GM23338 (cell line): ENCODE measurements at regions not wholly inside any gene's neighbourhood (a gene's known extent, or its start where the extent isn't known, plus 50 kb on each side); places are given as distances from the start of the nearest gene placed in this dataset.

Source experiments
- ATAC-seq: fragments of 200-7000 bp; cut with Tn5 transposase; 3 replicates; pipeline ENCODE4 v1.9.1; 2020
- DNase-seq: peaks from one replicate; pipeline ENCODE4 v3.0.0-alpha.2; 2015; ENCODE audit warnings: low spot score
- H2AFZ ChIP-seq: fragments of 200-600 bp; sonication (generic); 2 replicates; pipeline ENCODE4 v1.8.0; 2016; ENCODE audit warnings: antibody characterized with exemption, mild to moderate bottlenecking, moderate library complexity
- H3F3A ChIP-seq: fragments of 200-600 bp; sonication (generic); replicated peaks from 2 replicates; pipeline ENCODE4 v1.8.0; 2017; ENCODE audit warnings: antibody characterized with exemption, mixed run types, low read depth
- H3K27ac ChIP-seq: fragments of 200-600 bp; sonication (generic); 2 replicates; pipeline ENCODE4 v1.6.1; 2016; ENCODE audit warnings: low read depth
- H3K27me3 ChIP-seq: fragments of 200-600 bp; sonication (generic); 2 replicates; pipeline ENCODE4 v1.8.0; 2016; ENCODE audit warnings: mild to moderate bottlenecking, mixed run types, moderate library complexity; ENCODE audit not compliant: insufficient read depth
- H3K36me3 ChIP-seq: fragments of 200-600 bp; sonication (generic); 2 replicates; pipeline ENCODE4 v1.8.0; 2016; ENCODE audit warnings: mild to moderate bottlenecking; ENCODE audit not compliant: insufficient read depth
- H3K4me1 ChIP-seq: fragments of 200-600 bp; sonication (generic); 2 replicates; pipeline ENCODE4 v1.8.0; 2016; ENCODE audit warnings: mild to moderate bottlenecking, moderate library complexity; ENCODE audit not compliant: insufficient read depth
- H3K4me2 ChIP-seq: fragments of 200-600 bp; sonication (generic); 2 replicates; pipeline ENCODE4 v1.7.1; 2017; ENCODE audit warnings: mixed run types
- H3K4me3 ChIP-seq: fragments of 200-600 bp; sonication (generic); 2 replicates; pipeline ENCODE4 v1.6.1; 2016; ENCODE audit warnings: mixed run types
- H3K79me2 ChIP-seq: fragments of 200-600 bp; sonication (generic); replicated peaks from 2 replicates; pipeline ENCODE4 v1.8.0; 2017; ENCODE audit warnings: mild to moderate bottlenecking; ENCODE audit not compliant: insufficient read depth
- H3K9me2 ChIP-seq: fragments of 200-600 bp; sonication (generic); 2 replicates; pipeline ENCODE4 v1.8.0; 2017; ENCODE audit not compliant: insufficient read depth
- H4K20me1 ChIP-seq: fragments of 200-600 bp; sonication (generic); replicated peaks from 2 replicates; pipeline ENCODE4 v1.8.0; 2017; ENCODE audit warnings: mild to moderate bottlenecking; ENCODE audit not compliant: insufficient read depth
- H3K27ac Mint-ChIP-seq: 2 replicates; pipeline ENCODE4 v1.8.0; 2020; ENCODE audit warnings: inconsistent platforms, mild to moderate bottlenecking, moderate library complexity, mixed read lengths
- H3K27me3 Mint-ChIP-seq: 3 replicates; pipeline ENCODE4 v1.8.0; 2022; ENCODE audit warnings: low read depth, mild to moderate bottlenecking, moderate library complexity, mixed read lengths, inconsistent platforms; ENCODE audit not compliant: insufficient read depth, poor library complexity
- H3K36me3 Mint-ChIP-seq: 3 replicates; pipeline ENCODE4 v1.8.0; 2021; ENCODE audit warnings: low read depth, mild to moderate bottlenecking, inconsistent platforms, moderate library complexity, mixed read lengths
- H3K4me1 Mint-ChIP-seq: 3 replicates; pipeline ENCODE4 v1.8.0; 2020; ENCODE audit warnings: mild to moderate bottlenecking, inconsistent platforms, mixed read lengths
- H3K4me3 Mint-ChIP-seq: 3 replicates; pipeline ENCODE4 v1.8.0; 2021; ENCODE audit warnings: moderate library complexity, mild to moderate bottlenecking, inconsistent platforms, mixed read lengths
- H3K9me3 Mint-ChIP-seq: 3 replicates; pipeline ENCODE4 v1.8.0; 2020; ENCODE audit warnings: moderate library complexity, mild to moderate bottlenecking, inconsistent platforms, mixed read lengths
- CREB1 ChIP-seq: fragments of 250-450 bp; sonication (Bioruptor Pico); IDR thresholded peaks from 2 replicates; pipeline ENCODE4 v1.5.0; 2020; ENCODE audit warnings: low read depth, mild to moderate bottlenecking, moderate library complexity
- EZH2 ChIP-seq: fragments of 200-600 bp; sonication (generic); IDR thresholded peaks from one replicate; pipeline ENCODE4 v1.8.0; 2017; ENCODE audit warnings: antibody characterized with exemption, mild to moderate bottlenecking, low read depth; ENCODE audit not compliant: unreplicated experiment
- EZH2phosphoT487 ChIP-seq: fragments of 200-600 bp; sonication (generic); IDR thresholded peaks from one replicate; pipeline ENCODE4 v1.8.1; 2018; ENCODE audit warnings: antibody characterized with exemption; ENCODE audit not compliant: unreplicated experiment
- JUNB ChIP-seq: IDR thresholded peaks from one replicate; pipeline ENCODE4 v1.6.1; 2016; ENCODE audit warnings: antibody characterized with exemption; ENCODE audit not compliant: unreplicated experiment
- NANOG ChIP-seq: IDR thresholded peaks from 2 replicates; pipeline ENCODE4 v1.6.1; 2016; ENCODE audit warnings: antibody characterized with exemption, borderline replicate concordance
- POLR2AphosphoS5 ChIP-seq: IDR thresholded peaks from 2 replicates; pipeline ENCODE4 v1.6.1; 2016; ENCODE audit warnings: antibody characterized with exemption, low read depth
- REST ChIP-seq: IDR thresholded peaks from one replicate; pipeline ENCODE4 v1.6.1; 2018; ENCODE audit warnings: antibody characterized with exemption; ENCODE audit not compliant: unreplicated experiment
- STAT1 ChIP-seq: IDR thresholded peaks from one replicate; pipeline ENCODE4 v1.6.1; 2016; ENCODE audit warnings: antibody characterized with exemption; ENCODE audit not compliant: unreplicated experiment
- ZNF114 ChIP-seq: fragments of 250-450 bp; sonication (Bioruptor Pico); IDR thresholded peaks from 2 replicates; pipeline ENCODE4 v1.5.0; 2020; ENCODE audit warnings: mild to moderate bottlenecking, moderate library complexity
- ZNF331 ChIP-seq: fragments of 250-450 bp; sonication (Bioruptor Pico); IDR thresholded peaks from 2 replicates; pipeline ENCODE4 v1.5.0; 2020; ENCODE audit warnings: low read depth, mild to moderate bottlenecking, moderate library complexity
- ZNF462 ChIP-seq: fragments of 250-450 bp; sonication (Bioruptor Pico); IDR thresholded peaks from 2 replicates; pipeline ENCODE4 v1.5.0; 2020; ENCODE audit warnings: mild to moderate bottlenecking, moderate library complexity
- TF ChIP-seq, protein P1 (sequence below): IDR thresholded peaks from 2 replicates; pipeline ENCODE4 v1.6.1; 2016; ENCODE audit warnings: antibody characterized with exemption
- TF ChIP-seq, protein P2 (sequence below), 2 experiments: fragments of 200-600 bp in 1 of 2; sonication (generic) in 1 of 2; conservative IDR thresholded peaks; 2 replicates each; pipeline versions ENCODE4 v1.5.1 to v1.6.1; 2016 to 2017; ENCODE audit warnings: antibody characterized with exemption in 2 of 2, low read depth in 2 of 2, mild to moderate bottlenecking in 2 of 2, moderate library complexity in 1 of 2

DNA sequence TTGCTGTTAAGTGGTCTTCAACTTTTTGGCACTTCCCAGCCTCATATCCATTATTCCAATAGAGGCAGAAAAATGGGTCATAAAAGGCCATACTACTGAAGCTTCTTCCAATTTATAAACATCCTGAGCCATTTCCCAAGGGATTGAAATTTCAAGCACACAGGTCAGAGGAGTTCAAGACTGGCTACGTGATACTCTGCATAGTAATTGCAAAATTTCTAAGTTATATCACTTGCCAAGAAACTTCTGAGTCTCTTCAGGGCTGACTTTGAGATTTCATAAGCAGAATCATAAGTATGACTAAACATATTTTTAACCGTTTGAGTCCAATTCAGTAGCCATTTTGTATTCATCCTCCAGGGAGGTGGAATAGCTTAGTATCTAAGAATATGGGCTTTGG lies 75.6 kb upstream of the RXFP1 start:
- TF ChIP-seq JUNB, result no peak
- TF ChIP-seq ZNF114, result no peak
- no peak for TF ChIP-seq CREB1 (CRISPR knock-in tag)
- no peak for TF ChIP-seq ZNF331 (CRISPR knock-in tag)
- no peak for TF ChIP-seq REST
- TF ChIP-seq STAT1, result no peak
- TF ChIP-seq, protein P1, sequence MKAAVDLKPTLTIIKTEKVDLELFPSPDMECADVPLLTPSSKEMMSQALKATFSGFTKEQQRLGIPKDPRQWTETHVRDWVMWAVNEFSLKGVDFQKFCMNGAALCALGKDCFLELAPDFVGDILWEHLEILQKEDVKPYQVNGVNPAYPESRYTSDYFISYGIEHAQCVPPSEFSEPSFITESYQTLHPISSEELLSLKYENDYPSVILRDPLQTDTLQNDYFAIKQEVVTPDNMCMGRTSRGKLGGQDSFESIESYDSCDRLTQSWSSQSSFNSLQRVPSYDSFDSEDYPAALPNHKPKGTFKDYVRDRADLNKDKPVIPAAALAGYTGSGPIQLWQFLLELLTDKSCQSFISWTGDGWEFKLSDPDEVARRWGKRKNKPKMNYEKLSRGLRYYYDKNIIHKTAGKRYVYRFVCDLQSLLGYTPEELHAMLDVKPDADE, result no peak
- no peak for TF ChIP-seq EZH2phosphoT487
- TF ChIP-seq, protein P2, sequence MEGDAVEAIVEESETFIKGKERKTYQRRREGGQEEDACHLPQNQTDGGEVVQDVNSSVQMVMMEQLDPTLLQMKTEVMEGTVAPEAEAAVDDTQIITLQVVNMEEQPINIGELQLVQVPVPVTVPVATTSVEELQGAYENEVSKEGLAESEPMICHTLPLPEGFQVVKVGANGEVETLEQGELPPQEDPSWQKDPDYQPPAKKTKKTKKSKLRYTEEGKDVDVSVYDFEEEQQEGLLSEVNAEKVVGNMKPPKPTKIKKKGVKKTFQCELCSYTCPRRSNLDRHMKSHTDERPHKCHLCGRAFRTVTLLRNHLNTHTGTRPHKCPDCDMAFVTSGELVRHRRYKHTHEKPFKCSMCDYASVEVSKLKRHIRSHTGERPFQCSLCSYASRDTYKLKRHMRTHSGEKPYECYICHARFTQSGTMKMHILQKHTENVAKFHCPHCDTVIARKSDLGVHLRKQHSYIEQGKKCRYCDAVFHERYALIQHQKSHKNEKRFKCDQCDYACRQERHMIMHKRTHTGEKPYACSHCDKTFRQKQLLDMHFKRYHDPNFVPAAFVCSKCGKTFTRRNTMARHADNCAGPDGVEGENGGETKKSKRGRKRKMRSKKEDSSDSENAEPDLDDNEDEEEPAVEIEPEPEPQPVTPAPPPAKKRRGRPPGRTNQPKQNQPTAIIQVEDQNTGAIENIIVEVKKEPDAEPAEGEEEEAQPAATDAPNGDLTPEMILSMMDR (conservative IDR thresholded peaks at IDR 0.05; ENCODE audit: low read depth in 2 of 2), result no peak
- no peak for TF ChIP-seq POLR2AphosphoS5
- no peak for TF ChIP-seq NANOG
- TF ChIP-seq EZH2, result no peak
- no peak for TF ChIP-seq ZNF462 (CRISPR knock-in tag)
- no peak for ATAC-seq
- no peak for DNase-seq
- Histone ChIP-seq H3K27me3 (no peaks in the 10 kb centered on the region), H3K4me3 (no peak overlapping the region), H3K79me2 (no peaks in the 10 kb centered on the region), H3K9me2 (no peaks in the 10 kb centered on the region), H4K20me1 (no peaks in the 10 kb centered on the region), H3K4me1 (no peaks in the 10 kb centered on the region), H2AFZ (no peak overlapping the region), H3K36me3 (no peaks in the 10 kb centered on the region), H3K27ac (no peak overlapping the region), H3F3A (no peaks in the 10 kb centered on the region), H3K4me2 (no peak overlapping the region)
- no peak overlapping the region for H3K27ac Mint-ChIP-seq
- no peaks in the 10 kb centered on the region for H3K9me3 Mint-ChIP-seq
- H3K4me1 Mint-ChIP-seq, result no peaks in the 10 kb centered on the region
- H3K36me3 Mint-ChIP-seq, result no peaks in the 10 kb centered on the region
- H3K4me3 Mint-ChIP-seq, result no peak overlapping the region
- H3K27me3 Mint-ChIP-seq, result no peaks in the 10 kb centered on the region
